ENCODE measurements at regions not wholly inside any gene's neighbourhood (a gene's known extent, or its start where the extent isn't known, plus 50 kb on each side); places are given as distances from the start of the nearest gene placed in this dataset.

GRCh38 chr1:79787631-79788030 is 781.1 kb upstream of the ADGRL4 start (continued):
- no peak for TF ChIP-seq CTCF (IDR thresholded peaks at IDR 0.05; ENCODE audit: control extremely low read depth in 1 of 3, insufficient read depth in 1 of 3, low read depth in 1 of 3, low read length in 3 of 3)
- TF ChIP-seq CREB1 (IDR thresholded peaks at IDR 0.05): no peak
- TF ChIP-seq RXRA (IDR thresholded peaks at IDR 0.05; ENCODE audit: insufficient read depth, low read depth, low read length): no peak
- TF ChIP-seq TAF7 (optimal IDR thresholded peaks at IDR 0.05; ENCODE audit: borderline replicate concordance, low read depth, low read length): no peak
- TF ChIP-seq CEBPB (IDR thresholded peaks at IDR 0.05; ENCODE audit: low read depth, low read length): no peak
- TF ChIP-seq POU5F1 (IDR thresholded peaks at IDR 0.05; ENCODE audit: low read depth, low read length): no peak

All from H1 (cell line).